ENCODE measurements at regions not wholly inside any gene's neighbourhood (a gene's known extent, or its start where the extent isn't known, plus 50 kb on each side); places are given as distances from the start of the nearest gene placed in this dataset.

DNA sequence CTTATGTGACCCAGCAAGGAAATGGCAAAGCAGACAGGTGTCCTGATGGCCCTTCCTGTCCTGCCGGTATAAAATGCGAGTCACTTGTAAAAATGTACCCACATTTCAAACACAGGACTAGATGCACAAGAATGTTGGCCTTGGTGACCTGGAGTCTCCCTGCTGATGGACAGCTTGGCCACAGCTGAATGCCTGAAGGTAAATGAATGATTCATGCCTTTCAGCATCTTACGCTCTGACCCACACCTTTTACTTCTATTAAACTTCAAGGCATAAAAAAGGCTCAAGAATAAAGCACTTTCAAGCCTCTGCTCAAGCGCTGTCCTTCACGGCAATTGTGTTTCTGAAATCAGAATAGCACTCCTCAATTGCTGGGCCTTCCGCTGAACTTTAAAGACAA is 228.0 kb upstream of the SLCO3A1 start:
- Histone ChIP-seq H3K36me3 (ENCODE audit: insufficient read depth, low read length) (no peaks in the 10 kb centered on the region), H4K20me1 (ENCODE audit: insufficient read depth, low read length) (no peaks in the 10 kb centered on the region), H3K27me3 (ENCODE audit: insufficient read depth, low read length) (no peaks in the 10 kb centered on the region), H3K4me3 (ENCODE audit: insufficient read depth, low read length) (no peak overlapping the region), H3K27ac (ENCODE audit: low read depth, low read length) (no peak overlapping the region), H2AFZ (ENCODE audit: low read length) (no peak overlapping the region), H3K4me1 (ENCODE audit: insufficient read depth, low read length) (no peaks in the 10 kb centered on the region), H3K4me2 (ENCODE audit: insufficient read depth, low read length) (no peak overlapping the region), H3K79me2 (ENCODE audit: insufficient read depth, low read length) (no peaks in the 10 kb centered on the region), H3K9me3 (ENCODE audit: low read depth, low read length) (no peaks in the 10 kb centered on the region)
- DNase-seq (ENCODE audit: insufficient read length, low spot score, missing footprints): no peak
- TF ChIP-seq, protein P1, sequence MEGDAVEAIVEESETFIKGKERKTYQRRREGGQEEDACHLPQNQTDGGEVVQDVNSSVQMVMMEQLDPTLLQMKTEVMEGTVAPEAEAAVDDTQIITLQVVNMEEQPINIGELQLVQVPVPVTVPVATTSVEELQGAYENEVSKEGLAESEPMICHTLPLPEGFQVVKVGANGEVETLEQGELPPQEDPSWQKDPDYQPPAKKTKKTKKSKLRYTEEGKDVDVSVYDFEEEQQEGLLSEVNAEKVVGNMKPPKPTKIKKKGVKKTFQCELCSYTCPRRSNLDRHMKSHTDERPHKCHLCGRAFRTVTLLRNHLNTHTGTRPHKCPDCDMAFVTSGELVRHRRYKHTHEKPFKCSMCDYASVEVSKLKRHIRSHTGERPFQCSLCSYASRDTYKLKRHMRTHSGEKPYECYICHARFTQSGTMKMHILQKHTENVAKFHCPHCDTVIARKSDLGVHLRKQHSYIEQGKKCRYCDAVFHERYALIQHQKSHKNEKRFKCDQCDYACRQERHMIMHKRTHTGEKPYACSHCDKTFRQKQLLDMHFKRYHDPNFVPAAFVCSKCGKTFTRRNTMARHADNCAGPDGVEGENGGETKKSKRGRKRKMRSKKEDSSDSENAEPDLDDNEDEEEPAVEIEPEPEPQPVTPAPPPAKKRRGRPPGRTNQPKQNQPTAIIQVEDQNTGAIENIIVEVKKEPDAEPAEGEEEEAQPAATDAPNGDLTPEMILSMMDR (IDR thresholded peaks at IDR 0.05; ENCODE audit: extremely low read depth, low read depth, low read length): no peak

DNA sequence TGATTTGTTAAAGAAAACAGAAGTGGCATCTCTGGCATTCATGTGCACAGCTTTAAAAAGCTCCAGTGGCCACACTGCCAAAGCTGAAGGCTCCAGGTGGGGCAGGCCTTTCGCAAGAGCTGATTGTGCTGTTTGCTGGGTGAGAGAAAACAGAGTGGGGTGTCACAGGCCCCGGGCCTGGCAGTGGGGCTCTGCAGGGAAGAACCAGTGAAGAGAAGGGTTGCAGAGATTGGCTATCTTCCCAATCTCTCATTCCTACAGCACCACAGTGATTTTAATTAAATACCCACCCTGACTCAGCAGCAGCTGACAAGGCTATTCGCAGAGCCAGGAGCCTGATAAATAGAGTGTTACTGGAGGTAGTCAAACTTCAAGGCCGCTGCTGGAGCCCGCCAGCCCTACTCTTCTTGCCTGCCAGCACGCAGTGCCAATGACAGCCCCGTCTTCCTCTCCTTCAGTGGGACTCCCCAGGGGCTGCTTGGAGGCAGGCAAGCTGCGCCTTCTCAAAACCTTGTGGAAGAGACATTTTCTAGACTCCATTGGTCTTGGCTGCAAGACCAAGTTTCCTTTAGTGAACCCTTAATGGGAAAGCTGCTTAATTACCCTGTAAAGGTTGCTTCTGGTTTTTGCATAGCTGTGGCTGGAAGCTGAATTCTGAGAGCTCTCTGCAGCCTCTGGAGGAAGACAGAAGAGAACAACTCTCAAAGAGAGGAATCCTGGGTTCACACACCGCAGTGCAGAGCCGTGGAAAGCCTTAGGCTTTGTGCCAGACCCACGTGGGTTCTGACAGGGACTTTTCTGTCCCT is 225.8 kb upstream of the SLCO3A1 start:
- no peak overlapping the region for H2AFZ ChIP-seq (ENCODE audit: low read length)
- no peaks in the 10 kb centered on the region for H3K27me3 ChIP-seq (ENCODE audit: insufficient read depth, low read length)
- H3K36me3 ChIP-seq (ENCODE audit: insufficient read depth, low read length): no peaks in the 10 kb centered on the region
- H3K4me3 ChIP-seq (ENCODE audit: insufficient read depth, low read length): no peak overlapping the region
- H3K4me2 ChIP-seq (ENCODE audit: insufficient read depth, low read length): no peak overlapping the region
- H4K20me1 ChIP-seq (ENCODE audit: insufficient read depth, low read length): no peaks in the 10 kb centered on the region
- DNase-seq (ENCODE audit: insufficient read length, low spot score, missing footprints): no peak
- no peak overlapping the region for H3K27ac ChIP-seq (ENCODE audit: low read depth, low read length)
- no peaks in the 10 kb centered on the region for H3K4me1 ChIP-seq (ENCODE audit: insufficient read depth, low read length)
- TF ChIP-seq, protein P1 (IDR thresholded peaks at IDR 0.05; ENCODE audit: extremely low read depth, low read depth, low read length): no peak
- no peaks in the 10 kb centered on the region for H3K79me2 ChIP-seq (ENCODE audit: insufficient read depth, low read length)
- H3K9me3 ChIP-seq (ENCODE audit: low read depth, low read length): no peaks in the 10 kb centered on the region

GRCh38 chr15:91630090-91630489 is 223.4 kb upstream of the SLCO3A1 start:
- Histone ChIP-seq H3K9me3 (ENCODE audit: low read depth, low read length) (no peaks in the 10 kb centered on the region), H3K27ac (ENCODE audit: low read depth, low read length) (no peak overlapping the region), H3K79me2 (ENCODE audit: insufficient read depth, low read length) (no peaks in the 10 kb centered on the region), H3K36me3 (ENCODE audit: insufficient read depth, low read length) (no peaks in the 10 kb centered on the region), H3K27me3 (ENCODE audit: insufficient read depth, low read length) (no peaks in the 10 kb centered on the region), H3K4me1 (ENCODE audit: insufficient read depth, low read length) (no peaks in the 10 kb centered on the region), H4K20me1 (ENCODE audit: insufficient read depth, low read length) (no peaks in the 10 kb centered on the region), H3K4me2 (ENCODE audit: insufficient read depth, low read length) (no peak overlapping the region), H3K4me3 (ENCODE audit: insufficient read depth, low read length) (no peak overlapping the region), H2AFZ (ENCODE audit: low read length) (no peak overlapping the region)
- TF ChIP-seq, protein P1 (IDR thresholded peaks at IDR 0.05; ENCODE audit: extremely low read depth, low read depth, low read length): no peak
- DNase-seq (ENCODE audit: insufficient read length, low spot score, missing footprints): no peak

DNA sequence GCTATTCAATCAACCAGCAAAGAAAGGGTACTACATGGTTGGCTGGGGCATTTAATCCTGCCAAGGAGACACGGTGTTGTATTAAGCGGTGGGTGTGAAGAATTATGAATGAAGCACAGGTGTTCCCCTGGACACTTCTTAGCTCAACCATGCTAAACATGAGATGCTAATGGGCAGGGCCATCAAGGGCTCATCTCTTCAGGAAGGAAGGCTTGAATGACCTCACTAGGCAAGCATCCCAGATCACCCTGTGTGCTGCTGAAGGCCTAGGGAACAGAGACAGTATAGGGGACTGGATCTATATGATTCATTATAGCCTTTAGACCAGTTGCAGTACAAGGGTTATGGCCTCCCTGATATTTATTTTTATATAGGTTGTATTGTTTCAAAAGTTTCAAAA is 221.3 kb upstream of the SLCO3A1 start:
- Histone ChIP-seq H3K4me3 (ENCODE audit: insufficient read depth, low read length) (no peak overlapping the region), H3K79me2 (ENCODE audit: insufficient read depth, low read length) (no peaks in the 10 kb centered on the region), H4K20me1 (ENCODE audit: insufficient read depth, low read length) (no peaks in the 10 kb centered on the region), H3K27me3 (ENCODE audit: insufficient read depth, low read length) (no peaks in the 10 kb centered on the region), H3K4me1 (ENCODE audit: insufficient read depth, low read length) (no peaks in the 10 kb centered on the region), H3K4me2 (ENCODE audit: insufficient read depth, low read length) (no peak overlapping the region), H3K9me3 (ENCODE audit: low read depth, low read length) (no peaks in the 10 kb centered on the region), H3K27ac (ENCODE audit: low read depth, low read length) (no peak overlapping the region), H3K36me3 (ENCODE audit: insufficient read depth, low read length) (no peaks in the 10 kb centered on the region), H2AFZ (ENCODE audit: low read length) (no peak overlapping the region)
- TF ChIP-seq, protein P1 (IDR thresholded peaks at IDR 0.05; ENCODE audit: extremely low read depth, low read depth, low read length): no peak
- no peak for DNase-seq (ENCODE audit: insufficient read length, low spot score, missing footprints)
